Lower lobe of right lung (tissue), 2 donors: ENCODE measurements at regions not wholly inside any gene's neighbourhood (a gene's known extent, or its start where the extent isn't known, plus 50 kb on each side); places are given as distances from the start of the nearest gene placed in this dataset.

Source experiments
- ATAC-seq, 2 donors: fragments of 200-7000 bp; cut with Tn5 transposase; one replicate each; pipeline ENCODE4 v1.9.1; 2020 to 2022; ENCODE audit warnings: mild to moderate bottlenecking in 2 of 2, moderate library complexity in 2 of 2
- DNase-seq: peaks from one replicate; pipeline ENCODE4 v3.0.0-alpha.2; 2020
- H3K27ac ChIP-seq: fragments of 200-600 bp; one replicate; pipeline ENCODE4 v1.8.0; 2022
- H3K27me3 ChIP-seq: fragments of 200-600 bp; one replicate; pipeline ENCODE4 v1.8.0; 2022; ENCODE audit warnings: low read depth
- H3K36me3 ChIP-seq: fragments of 200-600 bp; one replicate; pipeline ENCODE4 v1.8.0; 2022; ENCODE audit warnings: mild to moderate bottlenecking
- H3K4me1 ChIP-seq: fragments of 200-600 bp; one replicate; pipeline ENCODE4 v1.8.0; 2022
- H3K4me3 ChIP-seq: fragments of 200-600 bp; one replicate; pipeline ENCODE4 v1.8.0; 2022; ENCODE audit warnings: mild to moderate bottlenecking
- H3K9me3 ChIP-seq: fragments of 200-600 bp; one replicate; pipeline ENCODE4 v1.8.0; 2022
- intact Hi-C: fragments of 100-400 bp; cut with DNase I; formaldehyde crosslinking; loops from one replicate; pipeline ENCODE4 v1.11.0; 2022
- TF ChIP-seq, protein P1 (sequence below): fragments of 200-600 bp; IDR thresholded peaks from one replicate; pipeline ENCODE4 v1.8.0; 2022; ENCODE audit warnings: antibody characterized with exemption, mild to moderate bottlenecking
- donor health status: DM: no; HTN: yes; CAD: no; lungs with severe emphysema.

DNA sequence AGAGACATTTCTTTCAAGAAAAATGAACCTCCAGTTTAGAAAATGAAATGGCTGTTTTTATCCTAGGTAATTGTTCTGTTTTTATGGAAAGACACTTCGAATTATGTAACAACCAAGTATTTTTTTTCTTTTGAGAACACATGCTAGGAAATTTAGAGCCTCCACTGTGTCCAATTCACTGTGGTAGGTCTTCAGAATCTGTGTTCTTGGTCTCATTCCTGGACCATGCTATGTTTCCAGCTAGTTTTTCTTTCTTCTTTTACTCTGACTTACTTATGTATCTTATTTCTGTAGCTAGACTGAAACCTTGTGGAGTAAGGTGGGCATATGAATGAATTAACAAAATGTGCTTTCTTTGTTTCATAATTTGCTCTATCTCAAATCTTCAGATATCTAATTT, 391.7 kb upstream of the KLHL29 start:
- no peak overlapping the region for H3K4me3 ChIP-seq
- intact Hi-C loops = no loop called here

DNA sequence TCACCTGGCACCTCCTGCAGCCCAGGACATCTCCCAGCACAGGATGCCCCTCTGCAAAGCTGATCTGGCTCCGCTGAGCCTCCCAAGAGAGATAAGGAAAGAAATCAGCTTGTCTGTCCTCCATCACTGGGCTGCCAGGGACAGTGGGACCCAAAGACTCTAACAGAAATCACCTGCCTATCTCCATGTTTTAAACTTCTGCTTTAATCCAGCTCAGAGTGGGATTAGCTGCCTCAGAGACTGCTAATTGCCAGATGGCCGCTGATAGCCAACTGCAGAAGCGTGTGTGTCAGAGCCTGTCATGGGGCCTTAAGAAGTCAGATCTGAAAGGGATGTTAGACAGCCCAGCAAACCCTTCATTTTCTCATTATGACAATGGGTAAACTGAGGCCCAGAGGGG, 389.4 kb upstream of the KLHL29 start:
- no peak overlapping the region for H3K27ac ChIP-seq
- H3K4me1 ChIP-seq = no peaks in the 10 kb centered on the region
- H3K4me3 ChIP-seq = no peak overlapping the region
- no peaks in the 10 kb centered on the region for H3K27me3 ChIP-seq
- DNase-seq = no peak
- no peaks in the 10 kb centered on the region for H3K9me3 ChIP-seq
- intact Hi-C loops = no loop called here
- ATAC-seq = no peak
- TF ChIP-seq, protein P1, sequence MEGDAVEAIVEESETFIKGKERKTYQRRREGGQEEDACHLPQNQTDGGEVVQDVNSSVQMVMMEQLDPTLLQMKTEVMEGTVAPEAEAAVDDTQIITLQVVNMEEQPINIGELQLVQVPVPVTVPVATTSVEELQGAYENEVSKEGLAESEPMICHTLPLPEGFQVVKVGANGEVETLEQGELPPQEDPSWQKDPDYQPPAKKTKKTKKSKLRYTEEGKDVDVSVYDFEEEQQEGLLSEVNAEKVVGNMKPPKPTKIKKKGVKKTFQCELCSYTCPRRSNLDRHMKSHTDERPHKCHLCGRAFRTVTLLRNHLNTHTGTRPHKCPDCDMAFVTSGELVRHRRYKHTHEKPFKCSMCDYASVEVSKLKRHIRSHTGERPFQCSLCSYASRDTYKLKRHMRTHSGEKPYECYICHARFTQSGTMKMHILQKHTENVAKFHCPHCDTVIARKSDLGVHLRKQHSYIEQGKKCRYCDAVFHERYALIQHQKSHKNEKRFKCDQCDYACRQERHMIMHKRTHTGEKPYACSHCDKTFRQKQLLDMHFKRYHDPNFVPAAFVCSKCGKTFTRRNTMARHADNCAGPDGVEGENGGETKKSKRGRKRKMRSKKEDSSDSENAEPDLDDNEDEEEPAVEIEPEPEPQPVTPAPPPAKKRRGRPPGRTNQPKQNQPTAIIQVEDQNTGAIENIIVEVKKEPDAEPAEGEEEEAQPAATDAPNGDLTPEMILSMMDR = no peak
- H3K36me3 ChIP-seq = no peaks in the 10 kb centered on the region

More for the DNA sequence above, 391.7 kb upstream of the KLHL29 start:
- no peak for DNase-seq
- ATAC-seq = no peak
- no peaks in the 10 kb centered on the region for H3K4me1 ChIP-seq
- H3K27me3 ChIP-seq = no peaks in the 10 kb centered on the region
- H3K27ac ChIP-seq = no peak overlapping the region
- TF ChIP-seq, protein P1 = no peak
- H3K9me3 ChIP-seq = no peaks in the 10 kb centered on the region
- H3K36me3 ChIP-seq = no peaks in the 10 kb centered on the region

DNA sequence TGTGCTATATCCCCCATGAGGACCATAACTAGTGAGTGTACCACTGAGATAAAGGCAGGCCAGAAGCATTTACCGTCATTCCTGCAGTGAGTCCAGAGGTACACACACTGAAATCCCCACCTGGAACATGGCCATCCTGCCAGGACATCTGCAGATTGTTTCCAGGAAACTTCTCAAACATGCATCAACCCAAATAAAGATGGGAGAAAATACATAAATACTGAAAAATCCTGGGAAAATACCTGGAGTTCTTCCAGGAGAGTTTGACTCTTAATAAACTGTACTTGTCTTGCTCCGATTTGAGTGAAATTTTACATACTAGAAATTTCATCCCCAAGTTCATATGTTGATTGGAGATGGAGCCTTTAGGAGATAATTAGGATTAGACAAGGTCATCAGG, 388.1 kb upstream of the KLHL29 start:
- no peaks in the 10 kb centered on the region for H3K27me3 ChIP-seq
- no peaks in the 10 kb centered on the region for H3K9me3 ChIP-seq
- no peaks in the 10 kb centered on the region for H3K36me3 ChIP-seq
- H3K4me3 ChIP-seq = no peak overlapping the region
- H3K4me1 ChIP-seq = no peaks in the 10 kb centered on the region
- no peak for ATAC-seq
- intact Hi-C loops = no loop called here
- no peak overlapping the region for H3K27ac ChIP-seq
- no peak for DNase-seq
- TF ChIP-seq, protein P1 = no peak

DNA sequence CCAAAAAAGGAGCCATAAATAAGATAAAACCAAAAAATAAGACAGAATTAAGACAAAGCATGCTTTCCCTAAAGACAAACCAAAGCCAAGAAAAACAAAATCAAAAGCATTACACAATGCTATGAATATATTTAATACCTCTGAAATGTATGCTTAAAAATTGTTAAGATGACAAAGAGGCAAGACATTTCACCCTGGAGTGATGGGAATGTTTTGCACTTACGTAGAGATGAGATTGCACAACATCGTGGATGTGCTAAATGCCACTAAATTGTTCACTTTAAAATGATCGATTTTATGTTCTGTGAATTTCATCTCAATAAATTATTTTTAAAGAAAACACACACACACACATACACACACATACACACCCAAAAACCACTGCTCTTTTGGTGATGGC, 386.6 kb upstream of the KLHL29 start:
- intact Hi-C loops = no loop called here
- no peaks in the 10 kb centered on the region for H3K36me3 ChIP-seq

DNA sequence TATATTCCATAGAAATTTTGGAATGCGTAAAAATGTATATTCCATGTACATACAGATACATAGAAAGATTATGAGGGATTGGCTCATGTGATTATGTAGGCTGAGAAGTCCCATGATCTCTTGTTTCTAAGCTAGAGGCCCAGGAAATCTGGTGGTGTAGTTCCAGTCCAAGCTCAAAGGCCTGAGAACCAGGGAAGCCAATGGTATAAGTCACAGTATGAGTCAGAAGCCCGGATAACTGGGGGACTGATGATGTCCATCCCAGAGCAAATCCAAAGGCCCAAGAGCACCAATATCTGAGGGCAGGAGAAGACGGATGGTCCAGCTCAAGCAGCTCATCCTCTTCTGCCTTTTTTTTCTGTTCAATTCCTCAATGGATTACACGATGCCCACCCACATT, 385.0 kb upstream of the KLHL29 start:
- H3K27me3 ChIP-seq = no peaks in the 10 kb centered on the region
- H3K9me3 ChIP-seq = no peaks in the 10 kb centered on the region
- no peak overlapping the region for H3K27ac ChIP-seq
- DNase-seq (no peak), ATAC-seq (no peak)
- no peaks in the 10 kb centered on the region for H3K36me3 ChIP-seq
- intact Hi-C loops = no loop called here
- TF ChIP-seq, protein P1 = no peak
- no peaks in the 10 kb centered on the region for H3K4me1 ChIP-seq
- no peak overlapping the region for H3K4me3 ChIP-seq

More for the DNA sequence above, 386.6 kb upstream of the KLHL29 start:
- H3K4me3 ChIP-seq = no peak overlapping the region
- no peaks in the 10 kb centered on the region for H3K4me1 ChIP-seq
- no peaks in the 10 kb centered on the region for H3K9me3 ChIP-seq
- ATAC-seq (no peak), DNase-seq (no peak)
- TF ChIP-seq, protein P1 = no peak
- no peaks in the 10 kb centered on the region for H3K27me3 ChIP-seq
- H3K27ac ChIP-seq = no peak overlapping the region

DNA sequence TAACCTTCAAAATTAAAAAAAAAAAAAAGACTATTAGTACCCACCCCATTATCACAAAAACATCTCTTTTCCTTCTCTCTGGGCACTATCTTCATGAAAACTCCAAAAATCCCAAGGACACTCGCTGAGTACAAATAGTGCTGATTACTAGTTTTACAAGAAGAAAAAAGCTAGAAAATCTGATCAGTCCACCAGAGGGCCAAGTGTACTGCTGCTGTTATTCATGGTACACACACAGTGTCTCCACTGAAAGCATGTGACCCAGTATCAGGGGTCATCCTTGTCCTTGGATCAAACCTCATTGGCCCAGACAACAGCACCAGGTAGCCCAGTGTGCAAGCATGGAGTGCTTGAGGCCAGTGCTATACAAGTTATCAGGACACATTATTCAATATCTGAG, 382.7 kb upstream of the KLHL29 start:
- intact Hi-C loops = no loop called here
- H3K27ac ChIP-seq = no peak overlapping the region
- TF ChIP-seq, protein P1 = no peak
- no peak overlapping the region for H3K4me3 ChIP-seq
- H3K9me3 ChIP-seq = no peaks in the 10 kb centered on the region
- ATAC-seq (no peak), DNase-seq (no peak)
- H3K27me3 ChIP-seq = no peaks in the 10 kb centered on the region
- H3K36me3 ChIP-seq = no peaks in the 10 kb centered on the region
- H3K4me1 ChIP-seq = no peaks in the 10 kb centered on the region
